Tibial artery (tissue), 4 donors: ENCODE measurements at regions not wholly inside any gene's neighbourhood (a gene's known extent, or its start where the extent isn't known, plus 50 kb on each side); places are given as distances from the start of the nearest gene placed in this dataset.

Source experiments
- DNase-seq, 2 donors: peaks; one replicate each; pipeline ENCODE4 v3.0.0-alpha.2; 2019
- H3K27ac ChIP-seq, 2 donors: fragments of 200-600 bp; sonication (generic) in 1 of 2; 1 replicate in 1 of 2; 2 replicates in 1 of 2; pipeline ENCODE4 v1.5.1; 2018 to 2019; ENCODE audit warnings: mild to moderate bottlenecking in 1 of 2
- H3K27me3 ChIP-seq, 2 donors: fragments of 200-600 bp; sonication (generic) in 1 of 2; one replicate each; pipeline versions ENCODE4 v1.5.1 to v1.6.0; 2016 to 2019
- H3K36me3 ChIP-seq, 3 donors: fragments of 200-600 bp; sonication (generic) in 2 of 3; one replicate each; pipeline ENCODE4 v1.5.1; 2016 to 2019; ENCODE audit warnings: mild to moderate bottlenecking in 2 of 3
- H3K4me1 ChIP-seq, 4 donors: fragments of 200-600 bp; sonication (generic) in 2 of 4; 1 replicate in 3 of 4; 2 replicates in 1 of 4; pipeline ENCODE4 v1.5.1; 2016 to 2019
- H3K4me3 ChIP-seq, 2 donors: fragments of 200-600 bp; sonication (generic) in 1 of 2; 1 replicate in 1 of 2; 2 replicates in 1 of 2; pipeline ENCODE4 v1.5.1; 2018 to 2019; ENCODE audit warnings: mild to moderate bottlenecking in 2 of 2
- H3K9me3 ChIP-seq, 3 donors: fragments of 200-600 bp; sonication (generic) in 1 of 3; one replicate each; pipeline ENCODE4 v1.5.1; 2016 to 2019
- CTCF ChIP-seq, 2 experiments: fragments of 200-600 bp in 1 of 2; fragments of 450-650 bp in 1 of 2; IDR thresholded peaks; one replicate each; pipeline ENCODE4 v1.5.1; 2017 to 2019; ENCODE audit warnings: antibody characterized with exemption in 2 of 2, mild to moderate bottlenecking in 1 of 2, moderate library complexity in 1 of 2
- intact Hi-C: fragments of 100-400 bp; cut with DNase I; formaldehyde crosslinking; loops from one replicate; pipeline ENCODE4 v1.15.0; 2023; ENCODE audit warnings: low total_unique reads

GRCh38 chr15:70479785-70480184 is 283.6 kb downstream of the UACA start:
- H3K27me3 ChIP-seq, result no peaks in the 10 kb centered on the region
- no peaks in the 10 kb centered on the region for H3K9me3 ChIP-seq
- no peak for TF ChIP-seq CTCF (IDR thresholded peaks at IDR 0.05)
- H3K4me1 ChIP-seq, result peaks cover 0 to 7% (median 4%) of the 10 kb centered on the region in 4 donors
- DNase-seq, result no peak
- H3K36me3 ChIP-seq, result no peaks in the 10 kb centered on the region
- intact Hi-C loops, result loop anchor here (10.0 kb wide), 2 partner anchors 755 to 1005 kb away; no protein-coding TSS in a partner anchor
- H3K27ac ChIP-seq, result no peak overlapping the region
- no peak overlapping the region for H3K4me3 ChIP-seq

GRCh38 chr15:70479056-70479455 is 284.3 kb downstream of the UACA start:
- no peak overlapping the region for H3K4me3 ChIP-seq
- no peak for TF ChIP-seq CTCF (IDR thresholded peaks at IDR 0.05)
- H3K4me1 ChIP-seq, result peaks cover 0 to 14% (median 8%) of the 10 kb centered on the region in 4 donors
- intact Hi-C loops, result no loop called here
- no peaks in the 10 kb centered on the region for H3K36me3 ChIP-seq
- no peak for DNase-seq
- no peak overlapping the region for H3K27ac ChIP-seq
- no peaks in the 10 kb centered on the region for H3K27me3 ChIP-seq
- no peaks in the 10 kb centered on the region for H3K9me3 ChIP-seq

GRCh38 chr15:70478251-70478990 is 284.9 kb downstream of the UACA start:
- peak in 1 of 2 donors; percentile 43 for DNase-seq
- Histone ChIP-seq H3K4me3 (no peak overlapping the region), H3K27ac (no peak overlapping the region), H3K4me1 (peaks cover 0 to 19% (median 15%) of the 10 kb centered on the region in 4 donors), H3K27me3 (no peaks in the 10 kb centered on the region), H3K9me3 (no peaks in the 10 kb centered on the region), H3K36me3 (no peaks in the 10 kb centered on the region)
- intact Hi-C loops, result no loop called here
- TF ChIP-seq CTCF (IDR thresholded peaks at IDR 0.05), result no peak

- Histone ChIP-seq H3K9me3 (no peaks in the 10 kb centered on the region), H3K4me3 (no peak overlapping the region), H3K36me3 (no peaks in the 10 kb centered on the region), H3K27ac (no peak overlapping the region), H3K4me1 (peaks cover 0 to 23% (median 16%) of the 10 kb centered on the region in 4 donors), H3K27me3 (no peaks in the 10 kb centered on the region)
- no peak for DNase-seq
- no peak for TF ChIP-seq CTCF (IDR thresholded peaks at IDR 0.05)
- intact Hi-C loops, result no loop called here
Measured at GRCh38 chr15:70477750-70478250, 285.6 kb downstream of the UACA start.

GRCh38 chr15:70476441-70476840 is 286.9 kb downstream of the UACA start:
- DNase-seq, result no peak
- H3K4me3 ChIP-seq, result no peak overlapping the region
- H3K27me3 ChIP-seq, result no peaks in the 10 kb centered on the region
- intact Hi-C loops, result no loop called here
- H3K36me3 ChIP-seq, result no peaks in the 10 kb centered on the region
- H3K4me1 ChIP-seq, result peaks cover 0 to 23% (median 16%) of the 10 kb centered on the region in 4 donors
- H3K9me3 ChIP-seq, result no peaks in the 10 kb centered on the region
- no peak for TF ChIP-seq CTCF (IDR thresholded peaks at IDR 0.05)
- no peak overlapping the region for H3K27ac ChIP-seq
